Esophagus muscularis mucosa (tissue), 4 donors: ENCODE measurements at regions not wholly inside any gene's neighbourhood (a gene's known extent, or its start where the extent isn't known, plus 50 kb on each side); places are given as distances from the start of the nearest gene placed in this dataset.

Experiments used
- CTCF ChIP-seq, 3 experiments: fragments of 200-600 bp in 2 of 3; fragments of 450-650 bp in 1 of 3; sonication (generic) in 2 of 3; IDR thresholded peaks; one replicate each; pipeline ENCODE4 v1.5.1; 2017 to 2019; ENCODE audit warnings: antibody characterized with exemption in 3 of 3, mild to moderate bottlenecking in 2 of 3, moderate library complexity in 1 of 3
- EP300 ChIP-seq: sonication (generic); formaldehyde crosslinking; IDR thresholded peaks from one replicate; pipeline ENCODE4 v1.6.1; 2017; ENCODE audit warnings: antibody characterized with exemption
- POLR2A ChIP-seq: fragments of 450-650 bp; IDR thresholded peaks from one replicate; pipeline ENCODE4 v1.6.1; 2017; ENCODE audit warnings: antibody characterized with exemption, moderate library complexity, mild to moderate bottlenecking, low read depth

- TF ChIP-seq CTCF (IDR thresholded peaks at IDR 0.05) (no peak), POLR2A (no peak), EP300 (no peak)
These were observed 1196.7 kb upstream of the TENM4 start for GRCh38 chr11:80637571-80637970.
